ENCODE measurements at regions not wholly inside any gene's neighbourhood (a gene's known extent, or its start where the extent isn't known, plus 50 kb on each side); places are given as distances from the start of the nearest gene placed in this dataset.
"Not testable (repeated sequence)": the region's sequence is repeated elsewhere in the genome, so short reads cannot be mapped to it uniquely, and the experiment has no call there.

GRCh38 chr11:119586181-119586580, 142.8 kb downstream of the NECTIN1 start:
- no peak for DNase-seq

- DNase-seq, result no peak
These were observed 143.8 kb downstream of the NECTIN1 start for GRCh38 chr11:119585043-119585781.

- DNase-seq, result peak; percentile 94
These were observed 144.6 kb downstream of the NECTIN1 start for GRCh38 chr11:119584193-119585042.

GRCh38 chr11:119583585-119583984, 145.4 kb downstream of the NECTIN1 start:
- no peak for DNase-seq

- DNase-seq, result not testable (repeated sequence)
These were observed 147.6 kb downstream of the NECTIN1 start for GRCh38 chr11:119581396-119581795.

GRCh38 chr11:119580751-119581150, 148.2 kb downstream of the NECTIN1 start:
- no peak for DNase-seq

GRCh38 chr11:119580081-119580480, 148.9 kb downstream of the NECTIN1 start:
- DNase-seq, result no peak

GRCh38 chr11:119578521-119579191, 150.3 kb downstream of the NECTIN1 start:
- peak; percentile 69 for DNase-seq

- peak; percentile 93 for DNase-seq
These were observed 150.9 kb upstream of the THY1 start for GRCh38 chr11:119573858-119574257.

GRCh38 chr11:119572481-119573424, 149.8 kb upstream of the THY1 start:
- DNase-seq, result no peak

GRCh38 chr11:119571311-119571710, 148.3 kb upstream of the THY1 start:
- DNase-seq, result peak; percentile 70

- DNase-seq, result no peak
These were observed 145.0 kb upstream of the THY1 start for GRCh38 chr11:119567688-119568582.

- no peak for DNase-seq
These were observed 143.3 kb upstream of the THY1 start for GRCh38 chr11:119566319-119566718.

- DNase-seq, result not testable (repeated sequence)
These were observed 142.7 kb upstream of the THY1 start for GRCh38 chr11:119565693-119566092.

GRCh38 chr11:119560961-119561360, 138.0 kb upstream of the THY1 start:
- DNase-seq, result no peak

- DNase-seq, result no peak
These were observed 137.3 kb upstream of the THY1 start for GRCh38 chr11:119560291-119560690.

- DNase-seq, result no peak
These were observed 129.1 kb upstream of the THY1 start for GRCh38 chr11:119552106-119552485.

- no peak for DNase-seq
These were observed 128.6 kb upstream of the THY1 start for GRCh38 chr11:119551420-119552105.

- peak; percentile 78 for DNase-seq
These were observed 127.2 kb upstream of the THY1 start for GRCh38 chr11:119550053-119550752.

- no peak for DNase-seq
These were observed 124.5 kb upstream of the THY1 start for GRCh38 chr11:119547511-119547910.
